ENCODE measurements at regions not wholly inside any gene's neighbourhood (a gene's known extent, or its start where the extent isn't known, plus 50 kb on each side); places are given as distances from the start of the nearest gene placed in this dataset.
"Not testable (repeated sequence)": the region's sequence is repeated elsewhere in the genome, so short reads cannot be mapped to it uniquely, and the experiment has no call there.

DNA sequence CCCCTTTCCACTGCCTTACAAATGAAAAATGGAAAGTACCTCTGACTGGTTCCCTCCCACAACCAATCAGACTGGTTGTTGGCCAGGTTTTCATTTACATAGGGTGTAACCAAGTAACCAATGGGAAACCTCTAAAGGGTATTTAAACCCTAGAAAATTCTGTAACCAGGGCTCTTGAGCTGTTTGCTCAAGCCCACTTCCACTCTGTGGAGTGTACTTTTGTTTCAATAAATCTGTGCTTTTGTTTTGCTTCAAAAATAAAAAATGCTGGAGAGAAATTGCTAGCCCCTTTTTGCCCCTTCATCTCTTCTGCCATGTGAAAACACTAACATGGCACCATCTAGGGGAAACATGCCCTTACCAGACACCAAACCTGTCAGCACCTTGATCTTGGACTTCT lies 129.5 kb downstream of the AHR start:
- TF ChIP-seq, protein P1, sequence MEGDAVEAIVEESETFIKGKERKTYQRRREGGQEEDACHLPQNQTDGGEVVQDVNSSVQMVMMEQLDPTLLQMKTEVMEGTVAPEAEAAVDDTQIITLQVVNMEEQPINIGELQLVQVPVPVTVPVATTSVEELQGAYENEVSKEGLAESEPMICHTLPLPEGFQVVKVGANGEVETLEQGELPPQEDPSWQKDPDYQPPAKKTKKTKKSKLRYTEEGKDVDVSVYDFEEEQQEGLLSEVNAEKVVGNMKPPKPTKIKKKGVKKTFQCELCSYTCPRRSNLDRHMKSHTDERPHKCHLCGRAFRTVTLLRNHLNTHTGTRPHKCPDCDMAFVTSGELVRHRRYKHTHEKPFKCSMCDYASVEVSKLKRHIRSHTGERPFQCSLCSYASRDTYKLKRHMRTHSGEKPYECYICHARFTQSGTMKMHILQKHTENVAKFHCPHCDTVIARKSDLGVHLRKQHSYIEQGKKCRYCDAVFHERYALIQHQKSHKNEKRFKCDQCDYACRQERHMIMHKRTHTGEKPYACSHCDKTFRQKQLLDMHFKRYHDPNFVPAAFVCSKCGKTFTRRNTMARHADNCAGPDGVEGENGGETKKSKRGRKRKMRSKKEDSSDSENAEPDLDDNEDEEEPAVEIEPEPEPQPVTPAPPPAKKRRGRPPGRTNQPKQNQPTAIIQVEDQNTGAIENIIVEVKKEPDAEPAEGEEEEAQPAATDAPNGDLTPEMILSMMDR (conservative IDR thresholded peaks at IDR 0.05) = no peak
- TF ChIP-seq ZFX (IDR thresholded peaks at IDR 0.05) = no peak
- H3K27ac ChIP-seq = no peak overlapping the region

DNA sequence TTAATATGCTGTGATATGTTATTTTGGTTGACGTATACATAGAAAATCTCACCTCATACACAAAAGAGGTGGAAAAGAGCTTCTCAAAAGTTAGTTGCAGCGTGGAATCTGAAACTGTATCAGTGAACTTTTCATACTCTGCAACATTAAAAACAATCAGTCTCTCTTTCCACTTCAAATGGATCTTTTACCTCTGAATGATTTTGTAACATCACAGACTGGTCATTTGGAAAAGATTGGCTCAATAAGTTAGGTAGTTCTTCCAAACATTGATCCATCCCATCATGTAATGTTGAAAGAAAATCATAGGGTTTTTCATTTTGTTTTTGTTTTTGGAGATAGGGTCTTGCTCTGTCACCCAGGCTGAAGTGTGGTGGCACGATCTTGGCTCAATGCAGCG lies 131.1 kb downstream of the AHR start:
- TF ChIP-seq, protein P1 (conservative IDR thresholded peaks at IDR 0.05) = no peak
- no peak for TF ChIP-seq ZFX (IDR thresholded peaks at IDR 0.05)
- no peak overlapping the region for H3K27ac ChIP-seq

DNA sequence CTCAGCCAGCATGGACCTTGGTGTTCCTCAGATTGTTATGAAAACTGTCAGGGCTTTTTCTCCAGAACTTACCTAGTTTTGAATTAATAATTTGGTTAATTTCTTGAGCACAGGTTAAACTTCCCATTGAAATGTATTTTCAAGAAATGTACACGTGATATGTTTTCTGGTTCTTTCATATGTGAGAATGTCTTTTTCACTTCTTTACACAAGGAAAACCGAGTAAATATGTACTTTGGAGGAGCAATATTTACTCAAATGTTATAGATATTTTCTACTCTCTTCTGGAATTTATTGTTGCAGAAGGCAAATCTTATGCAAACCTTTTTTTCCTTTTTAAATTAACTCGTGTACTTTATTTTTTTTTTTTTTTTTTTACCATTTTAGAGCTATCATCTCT lies 134.3 kb downstream of the AHR start:
- no peak for TF ChIP-seq ZFX (IDR thresholded peaks at IDR 0.05)
- H3K27ac ChIP-seq = no peak overlapping the region

DNA sequence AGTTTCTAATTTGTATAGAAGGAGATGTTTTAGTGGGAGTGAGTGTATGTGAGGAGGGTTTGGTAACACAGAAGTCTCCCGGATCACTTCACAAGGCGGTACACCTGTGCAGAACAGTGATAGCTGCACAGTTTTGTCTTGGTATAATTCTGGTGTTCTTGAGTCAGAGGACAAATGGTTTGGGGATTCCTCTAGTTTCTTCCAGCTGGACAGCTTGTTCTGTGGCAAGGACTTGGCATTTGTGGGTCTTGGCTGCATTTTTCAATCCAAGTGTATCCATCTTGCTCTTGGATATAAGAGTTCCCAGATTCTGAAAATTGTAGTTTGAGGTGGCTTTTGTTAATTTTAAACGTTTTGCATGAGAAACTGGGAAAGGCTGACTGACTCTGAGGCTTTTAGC lies 135.7 kb downstream of the AHR start:
- no peak for TF ChIP-seq ZFX (IDR thresholded peaks at IDR 0.05)
- TF ChIP-seq, protein P1 (conservative IDR thresholded peaks at IDR 0.05) = no peak
- no peak overlapping the region for H3K27ac ChIP-seq

DNA sequence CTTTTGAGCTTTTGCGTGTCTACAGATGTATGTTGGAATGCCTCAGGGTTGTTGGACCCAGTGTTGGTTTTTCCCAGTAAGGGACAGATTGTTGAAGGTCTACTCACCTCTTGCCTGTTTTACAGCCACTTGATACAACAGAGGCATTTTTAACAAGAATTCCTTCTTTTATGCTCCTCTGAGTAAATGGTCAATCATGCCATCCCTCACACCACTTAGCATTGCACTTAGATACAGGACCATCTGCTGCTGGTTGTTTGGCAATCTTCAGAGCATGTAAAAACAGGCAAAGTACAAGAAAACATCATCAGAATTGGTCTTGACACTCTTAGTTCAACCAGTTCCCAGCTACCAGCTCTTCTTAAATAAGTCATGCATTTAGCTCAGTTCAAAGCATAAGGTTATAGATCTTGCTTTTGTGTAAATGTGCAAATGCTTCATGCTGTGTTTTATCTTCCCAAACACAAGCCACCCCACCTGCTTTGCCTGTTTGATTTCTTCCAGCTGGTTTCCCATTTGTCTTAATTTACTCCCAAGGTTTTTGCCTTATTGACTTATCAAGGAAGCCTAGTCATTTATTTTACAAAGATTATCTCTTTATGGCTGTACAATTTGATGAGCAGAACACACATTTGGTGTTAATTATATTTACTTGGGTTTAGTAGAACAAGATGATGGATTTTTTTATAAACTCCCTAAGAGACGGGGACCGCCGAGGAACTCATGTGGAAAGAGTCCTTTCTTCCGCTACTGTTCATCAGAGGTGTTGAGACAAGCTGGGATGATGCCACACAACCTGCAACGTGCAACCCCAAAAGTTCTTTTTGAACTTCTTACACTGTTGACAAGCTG lies 136.6 kb downstream of the AHR start:
- H3K27ac ChIP-seq = no peak overlapping the region
- TF ChIP-seq ZFX (IDR thresholded peaks at IDR 0.05) = no peak
- TF ChIP-seq, protein P1 (conservative IDR thresholded peaks at IDR 0.05) = no peak

DNA sequence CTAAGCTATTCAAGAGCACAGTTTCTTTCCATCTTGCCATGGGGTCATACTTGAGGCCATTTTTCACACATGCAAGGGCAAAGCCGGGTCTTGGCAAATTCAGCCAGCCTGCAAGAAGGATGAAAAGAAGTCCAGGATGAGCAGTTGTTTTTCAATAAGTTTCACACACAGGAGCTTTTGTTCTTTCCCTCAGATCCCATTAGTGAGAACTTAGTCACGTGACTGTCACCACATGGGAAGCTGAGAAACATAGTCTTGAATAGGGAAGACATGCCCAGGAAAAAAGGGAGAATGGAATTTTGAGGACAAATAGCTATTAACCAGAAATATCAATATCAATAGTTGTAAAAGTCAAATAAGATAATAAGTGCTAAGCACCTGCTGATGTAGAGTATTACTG lies 137.7 kb downstream of the AHR start:
- TF ChIP-seq, protein P1 (conservative IDR thresholded peaks at IDR 0.05) = no peak
- no peak for TF ChIP-seq ZFX (IDR thresholded peaks at IDR 0.05)
- H3K27ac ChIP-seq = no peak overlapping the region

DNA sequence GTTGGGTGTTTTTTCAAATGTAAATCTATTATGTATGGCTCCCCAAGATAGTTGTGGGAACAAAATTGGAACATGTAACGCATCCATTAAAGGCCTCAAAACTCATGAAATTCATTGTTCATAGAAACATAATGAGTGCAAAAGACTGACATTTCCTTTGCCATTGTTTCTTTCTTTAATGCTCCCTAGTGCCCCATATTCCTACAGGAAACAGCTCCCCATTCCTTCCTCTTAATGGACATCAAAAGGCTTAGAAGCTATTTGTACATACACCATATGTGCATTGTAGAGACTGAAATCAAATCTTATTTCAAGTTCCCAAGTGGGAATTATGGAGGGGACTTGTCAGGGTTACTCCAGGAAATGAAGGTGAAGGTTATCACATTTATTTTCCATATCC lies 139.1 kb downstream of the AHR start:
- no peak overlapping the region for H3K27ac ChIP-seq

DNA sequence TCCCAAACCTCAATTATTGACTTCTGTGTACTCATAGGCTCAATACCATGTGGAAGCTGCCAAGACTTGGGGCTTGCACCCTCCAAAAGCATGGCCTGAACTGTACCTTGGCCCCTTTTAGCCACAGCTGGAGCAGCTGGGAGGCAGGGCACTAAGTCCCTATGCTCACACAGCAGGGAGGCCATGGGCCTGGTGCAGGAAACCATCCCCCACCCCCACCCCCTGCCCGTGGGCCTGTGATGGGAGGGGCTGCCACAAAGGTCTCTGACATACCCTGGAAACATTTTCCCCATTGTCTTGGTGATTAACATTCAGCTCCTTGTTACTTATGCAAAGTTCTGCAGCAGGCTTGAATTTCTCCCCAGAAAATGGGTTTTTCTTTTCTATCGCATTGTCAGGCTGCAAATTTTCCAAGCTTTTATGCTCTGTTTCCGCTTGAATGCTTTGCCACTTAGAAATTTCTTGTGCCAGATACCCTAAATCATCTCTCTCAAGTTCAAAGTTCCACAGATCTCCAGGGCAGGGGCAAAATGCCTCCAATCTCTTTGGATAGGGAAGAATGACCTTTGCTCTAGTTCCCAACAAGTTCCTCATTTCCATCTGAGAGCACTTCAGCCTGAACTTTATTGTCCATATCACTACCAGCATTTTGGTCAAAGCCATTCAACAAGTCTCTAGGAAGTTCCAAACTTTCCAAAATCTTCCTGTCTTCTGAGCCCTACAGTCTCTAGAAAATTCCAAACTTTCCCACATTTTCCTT lies 141.8 kb downstream of the AHR start:
- H3K27ac ChIP-seq = not testable (repeated sequence)

More for the DNA sequence above, 139.1 kb downstream of the AHR start:
- TF ChIP-seq, protein P1 (conservative IDR thresholded peaks at IDR 0.05) = no peak
- TF ChIP-seq ZFX (IDR thresholded peaks at IDR 0.05) = no peak
